DMS79 treated with DMSO at 0.1 percent for 48 hours (cell line): ENCODE measurements at regions not wholly inside any gene's neighbourhood (a gene's known extent, or its start where the extent isn't known, plus 50 kb on each side); places are given as distances from the start of the nearest gene placed in this dataset.
"Not testable (repeated sequence)": the region's sequence is repeated elsewhere in the genome, so short reads cannot be mapped to it uniquely, and the experiment has no call there.

Experiments
- DNase-seq: peaks from one replicate; lab custom pipeline; 2025; lab: John Stamatoyannopoulos, UW

DNA sequence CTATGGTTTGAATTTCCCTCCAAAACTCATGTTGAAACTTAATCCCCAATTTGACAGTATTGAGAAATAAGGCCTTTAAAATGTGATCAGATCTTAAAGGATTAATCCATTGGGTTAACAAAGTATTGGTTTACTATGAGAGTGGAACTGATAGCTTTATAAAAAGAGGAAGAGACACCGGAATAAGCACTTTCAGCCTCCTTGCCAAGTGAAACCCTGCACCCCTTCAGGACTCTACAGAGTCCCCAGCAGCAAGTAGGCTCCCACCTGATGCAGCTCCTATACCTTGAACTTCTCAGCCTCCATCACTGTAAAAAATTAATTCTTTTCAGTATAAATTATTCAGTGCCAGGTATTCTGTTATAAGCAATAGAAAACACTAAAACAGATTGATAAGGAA is 348.3 kb downstream of the CGGBP1 start:
- DNase-seq: no peak

DNA sequence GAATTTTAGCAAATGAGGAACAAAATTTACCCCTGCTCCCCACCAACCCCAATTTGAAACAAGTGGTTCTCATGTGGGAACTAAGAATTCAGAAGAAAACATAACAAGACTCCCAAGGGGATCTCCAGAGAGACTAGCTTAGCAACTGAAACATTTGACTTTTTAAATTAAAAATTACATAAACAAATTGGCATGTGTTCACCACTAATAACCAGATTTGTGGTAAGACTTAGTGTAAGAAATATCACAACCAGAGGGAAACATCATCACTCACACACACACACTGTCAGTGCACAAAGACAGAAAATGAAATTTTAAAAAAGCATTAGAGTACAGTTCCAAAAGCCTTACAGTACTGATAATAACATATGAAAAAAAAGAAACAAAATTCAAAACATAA is 348.8 kb downstream of the CGGBP1 start:
- no peak for DNase-seq

DNA sequence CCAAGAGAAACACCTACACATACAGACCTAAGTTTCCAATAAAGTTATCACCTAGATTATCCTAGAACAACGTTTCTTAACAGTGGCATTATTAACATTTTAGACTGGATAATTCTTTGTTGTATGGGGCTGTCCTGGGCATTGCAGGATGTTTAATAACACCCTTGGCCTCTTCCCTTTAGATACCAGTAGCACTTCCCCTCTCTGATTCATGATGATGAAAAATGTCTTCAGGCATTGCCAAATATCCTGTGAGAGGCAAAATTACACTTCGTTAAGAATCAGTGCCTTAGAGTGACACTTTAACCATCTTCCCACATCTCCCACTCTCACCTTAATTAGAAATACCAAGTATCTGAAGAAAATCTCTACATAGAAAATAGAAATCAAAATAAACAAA is 352.6 kb downstream of the CGGBP1 start:
- DNase-seq: no peak

DNA sequence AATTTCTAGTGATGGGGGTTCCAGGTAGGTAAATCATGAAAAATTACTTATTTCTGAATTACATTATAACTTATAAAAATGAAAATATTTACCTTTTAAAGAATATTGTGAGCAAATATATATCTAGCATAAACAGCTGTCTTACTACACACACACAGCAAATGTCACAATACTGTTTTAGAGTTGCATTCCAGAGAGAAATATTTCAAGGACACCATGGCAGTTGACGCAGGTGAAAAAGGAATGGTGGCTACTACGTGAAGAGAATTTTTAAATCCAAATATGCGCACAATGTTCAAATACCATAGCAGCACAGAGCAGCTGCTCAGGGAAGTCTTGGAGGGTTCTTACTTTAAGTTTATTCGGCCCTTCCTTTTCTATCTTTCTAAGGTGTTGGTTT is 356.2 kb downstream of the CGGBP1 start:
- DNase-seq: no peak

DNA sequence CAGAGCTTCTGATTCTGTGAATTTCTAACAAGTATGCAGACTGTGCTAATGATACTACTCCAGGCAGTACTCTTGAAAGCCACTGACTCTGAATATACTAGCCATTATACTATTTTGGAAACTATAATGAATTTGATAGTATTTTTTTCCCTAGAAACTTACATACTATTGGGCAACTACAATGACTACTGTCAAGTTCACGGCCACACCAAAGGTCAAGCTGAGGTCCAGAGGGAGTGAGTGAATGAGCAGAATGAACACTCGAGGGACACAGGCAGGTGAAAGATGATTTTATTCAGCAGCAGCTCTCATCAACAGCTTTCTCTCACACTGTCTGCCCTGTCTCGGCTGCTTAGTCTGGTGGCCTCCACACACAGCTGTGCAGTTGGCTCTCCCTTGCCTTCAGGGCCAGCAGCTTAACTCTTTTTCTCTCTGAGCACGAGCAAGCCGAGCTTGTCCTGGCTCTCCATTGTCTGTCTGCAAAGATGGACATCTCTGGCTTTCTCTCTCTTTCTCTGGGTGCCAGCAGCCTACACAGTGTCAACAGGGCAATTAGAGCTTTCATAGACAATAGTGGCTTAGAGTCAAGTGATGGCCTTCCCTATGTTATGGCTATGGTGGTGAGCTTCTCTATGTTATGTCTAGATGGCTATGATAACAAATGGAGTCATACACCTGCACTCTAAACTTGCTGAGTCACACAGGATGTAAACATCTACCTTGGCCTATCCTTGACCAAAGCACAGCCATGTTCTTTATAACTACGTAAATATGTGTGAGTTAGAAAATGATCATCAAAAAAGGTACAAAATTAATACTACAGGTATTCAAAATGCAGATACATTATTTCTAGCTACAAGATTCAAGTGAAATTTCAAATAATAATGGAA is 362.4 kb downstream of the CGGBP1 start:
- DNase-seq: no peak

DNA sequence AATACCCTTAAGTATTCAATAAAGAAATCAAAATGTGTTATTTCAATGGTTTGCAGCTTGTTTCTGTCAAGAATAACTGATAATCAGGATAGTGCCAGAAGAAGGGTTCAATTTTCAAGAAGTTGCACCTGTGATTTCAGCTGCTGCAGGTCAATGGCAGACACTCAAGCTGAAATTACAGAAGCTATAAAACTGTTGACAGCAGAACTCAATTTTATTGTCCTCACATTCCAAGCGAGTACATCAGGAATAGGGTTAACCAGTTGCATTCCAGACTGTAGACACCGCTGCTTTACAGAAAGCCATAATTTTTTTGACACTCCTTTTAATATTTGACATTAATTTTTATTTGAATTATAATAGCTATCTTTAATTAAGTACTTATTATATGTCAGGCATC is 364.1 kb downstream of the CGGBP1 start:
- no peak for DNase-seq

DNA sequence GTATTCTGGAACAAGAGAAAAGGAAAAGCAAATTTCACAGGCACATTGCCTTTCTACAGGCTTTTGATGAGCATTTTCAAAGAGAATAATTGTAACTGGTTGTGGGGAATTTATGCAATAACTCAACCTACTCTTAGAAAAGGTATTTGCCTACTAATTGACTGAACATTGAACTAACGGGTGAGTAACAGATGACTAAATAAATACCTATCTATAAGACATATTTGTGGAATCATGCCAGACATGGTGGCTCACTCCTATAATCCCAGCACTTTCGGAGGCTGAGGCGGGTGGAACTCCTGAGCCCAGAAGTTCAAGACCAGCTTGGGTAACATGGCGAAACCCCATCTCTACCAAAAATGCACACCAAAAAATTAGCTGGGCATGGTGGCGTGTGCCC is 367.7 kb downstream of the CGGBP1 start:
- no peak for DNase-seq

DNA sequence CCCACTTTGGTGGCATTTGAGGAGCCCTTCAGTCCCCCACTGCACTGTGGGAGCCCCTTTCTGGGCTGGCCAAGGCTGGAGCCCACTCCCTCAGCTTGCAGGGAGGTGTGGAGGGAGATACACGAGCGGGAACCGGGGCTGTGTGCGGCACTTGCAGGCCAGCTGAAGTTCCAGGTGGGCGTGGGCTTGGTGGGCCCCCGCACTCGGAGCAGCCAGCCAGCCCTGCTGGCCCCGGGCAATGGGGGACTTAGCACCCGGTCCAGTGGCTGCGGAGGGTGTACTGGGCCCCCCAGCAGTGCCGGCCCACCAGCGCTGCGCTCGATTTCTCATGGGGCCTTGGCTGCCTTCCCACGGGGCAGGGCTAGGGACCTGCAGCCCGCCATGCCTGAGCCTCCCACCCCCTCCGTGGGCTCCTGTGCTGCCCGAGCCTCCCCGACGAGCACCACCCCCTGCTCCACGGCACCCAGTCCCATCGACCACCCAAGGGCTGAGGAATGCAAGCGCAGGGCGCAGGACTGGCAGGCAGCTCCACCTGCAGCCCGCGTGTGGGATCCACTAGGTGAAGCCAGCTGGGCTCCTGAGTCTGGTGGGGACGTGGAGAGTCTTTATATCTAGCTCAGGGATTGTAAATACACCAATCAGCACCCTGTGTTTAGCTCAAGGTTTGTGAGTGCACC is 379.7 kb downstream of the CGGBP1 start:
- not testable (repeated sequence) for DNase-seq

DNA sequence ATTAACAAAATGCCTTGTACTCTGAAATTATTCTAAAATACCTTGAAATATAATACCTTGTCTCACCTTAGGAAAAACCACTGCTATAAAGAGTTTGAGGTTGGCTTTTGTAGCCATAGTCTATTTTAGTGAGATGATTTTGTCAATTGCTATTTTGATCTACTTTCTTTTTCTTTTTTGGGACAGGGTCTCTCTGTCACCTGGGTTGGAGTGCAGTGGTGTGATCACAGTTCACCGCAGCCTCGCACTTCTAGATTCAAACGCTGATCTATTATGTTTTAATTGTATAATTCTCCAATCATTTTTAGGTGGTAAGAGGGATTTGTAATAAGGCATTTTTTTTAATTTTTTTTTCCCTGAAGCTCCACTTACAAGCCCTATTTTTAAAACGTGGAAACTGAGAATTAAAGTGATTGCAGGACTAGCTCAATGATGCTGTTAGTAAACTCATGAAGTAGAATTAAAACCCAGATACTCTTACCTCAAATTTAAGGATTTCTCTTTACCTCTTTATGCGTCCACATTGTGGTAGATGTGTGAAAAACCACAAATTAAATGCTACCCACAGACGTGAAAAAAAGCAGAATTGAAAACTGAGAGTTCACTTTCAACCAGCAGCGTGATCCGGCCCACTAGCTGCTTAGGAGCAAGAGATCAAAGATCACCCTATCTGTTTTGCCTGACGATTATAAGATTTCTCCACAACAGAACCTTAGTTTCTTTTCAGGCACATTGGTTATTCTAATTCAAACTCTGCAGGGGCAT is 384.2 kb downstream of the CGGBP1 start:
- DNase-seq: no peak

DNA sequence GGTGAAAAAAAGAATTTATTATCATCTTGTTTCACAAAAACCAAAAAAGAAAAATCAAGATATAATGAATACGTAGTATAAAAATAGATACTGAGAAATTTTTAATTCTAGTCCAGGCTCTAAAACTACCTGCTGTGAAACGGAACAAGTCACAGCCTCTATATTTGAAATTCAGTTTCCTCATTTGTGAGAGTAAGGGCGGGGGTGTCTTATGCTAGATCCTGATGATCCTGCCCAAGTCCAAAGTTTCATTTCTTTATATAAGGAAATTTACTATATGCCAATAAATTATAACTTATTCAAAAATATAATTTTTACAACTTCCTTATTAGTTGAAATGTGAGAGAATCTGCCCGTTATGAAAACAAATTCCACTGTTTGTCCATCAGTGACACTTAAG is 385.7 kb downstream of the CGGBP1 start:
- no peak for DNase-seq

DNA sequence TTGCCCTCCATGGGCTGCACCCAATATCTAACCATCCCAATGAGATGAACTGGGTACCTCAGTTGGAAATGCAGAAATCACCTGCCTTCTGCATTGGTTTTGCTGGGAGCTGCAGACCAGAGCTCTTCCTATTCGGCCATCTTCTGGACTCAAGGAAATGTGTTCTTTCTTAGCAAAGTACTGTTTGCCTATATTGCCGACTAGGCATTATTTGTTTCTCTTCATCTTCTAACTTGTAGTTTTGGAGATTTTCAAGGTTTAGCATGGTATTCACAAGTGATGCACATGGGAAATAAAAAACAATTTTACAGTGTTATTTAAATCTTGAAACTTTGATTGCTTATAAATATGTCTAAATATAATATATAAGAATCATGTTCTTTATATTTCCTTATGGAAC is 377.8 kb upstream of the POU1F1 start:
- DNase-seq: no peak

DNA sequence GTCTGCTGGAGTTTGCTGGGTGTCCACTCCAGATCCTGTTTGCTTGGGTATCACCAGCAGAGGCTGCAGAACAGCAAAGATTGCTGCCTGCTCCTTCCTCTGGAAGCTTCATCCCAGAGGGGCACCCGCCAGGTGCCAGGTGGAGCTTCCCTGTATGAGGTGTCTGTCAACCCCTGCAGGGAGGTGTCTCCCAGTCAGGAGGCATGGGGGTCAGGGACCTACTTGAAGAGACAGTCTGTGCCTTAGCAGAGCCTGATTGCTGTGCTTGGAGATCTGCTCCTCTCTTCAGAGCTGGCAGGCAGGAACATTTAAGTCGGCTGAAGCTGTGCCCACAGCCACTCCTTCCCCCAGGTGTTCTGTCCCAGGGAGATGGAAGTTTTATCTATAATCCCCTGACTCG is 376.8 kb upstream of the POU1F1 start:
- DNase-seq: not testable (repeated sequence)

DNA sequence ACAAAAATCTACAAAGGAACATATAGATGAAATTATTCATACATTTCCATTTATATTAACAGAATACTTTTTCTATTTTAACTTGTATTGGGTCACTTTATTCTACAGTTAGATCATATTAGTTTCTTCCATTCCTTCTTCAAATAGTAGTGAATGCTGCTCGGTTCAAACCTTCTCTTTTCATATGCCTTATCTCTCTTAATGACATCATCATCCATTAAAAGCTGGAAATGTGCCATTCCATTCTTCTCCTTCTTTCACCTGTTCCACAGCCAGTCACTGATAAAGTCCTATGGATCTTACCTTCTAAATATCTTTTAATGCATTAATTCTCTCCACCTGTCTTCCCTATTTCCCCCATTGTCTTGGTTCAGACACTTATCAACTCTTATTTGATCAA is 358.0 kb upstream of the POU1F1 start:
- no peak for DNase-seq

DNA sequence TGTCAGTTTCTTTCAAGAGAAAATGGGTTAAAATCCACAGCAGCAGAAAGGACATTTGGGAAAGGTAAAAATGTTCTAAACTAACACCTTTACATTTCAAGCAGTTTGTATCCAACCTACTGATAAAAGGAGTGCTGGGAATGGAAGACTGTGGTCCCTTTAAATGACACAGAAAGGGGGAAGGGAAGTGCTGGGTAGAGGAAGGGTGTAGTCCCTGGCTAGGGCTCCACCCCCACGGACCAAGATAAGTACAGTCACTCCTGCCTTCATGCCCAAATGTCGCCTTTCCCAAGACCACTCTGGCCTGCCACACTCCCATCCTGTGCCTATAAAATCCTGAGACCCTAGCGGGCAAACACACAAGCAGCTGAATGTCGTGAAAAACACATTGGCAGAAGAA is 350.9 kb upstream of the POU1F1 start:
- no peak for DNase-seq

DNA sequence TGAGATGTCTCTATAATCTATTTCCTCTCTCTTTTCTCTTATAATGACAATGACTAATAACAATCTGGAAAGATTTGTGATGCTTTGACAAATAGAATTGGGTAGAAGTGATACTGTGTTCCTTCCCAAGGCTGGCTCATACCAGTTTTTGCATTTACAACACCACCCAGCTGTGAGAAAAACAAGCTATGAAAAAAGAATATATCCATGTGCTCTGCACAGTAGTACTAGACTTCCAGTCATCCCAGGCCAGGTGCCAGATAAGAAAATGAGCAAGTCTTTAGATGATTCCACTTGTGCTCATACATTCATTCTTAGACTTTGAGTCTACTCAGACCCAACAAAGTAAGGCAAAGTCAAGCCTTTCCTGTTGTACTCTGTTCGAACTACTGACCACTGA is 350.2 kb upstream of the POU1F1 start:
- no peak for DNase-seq

DNA sequence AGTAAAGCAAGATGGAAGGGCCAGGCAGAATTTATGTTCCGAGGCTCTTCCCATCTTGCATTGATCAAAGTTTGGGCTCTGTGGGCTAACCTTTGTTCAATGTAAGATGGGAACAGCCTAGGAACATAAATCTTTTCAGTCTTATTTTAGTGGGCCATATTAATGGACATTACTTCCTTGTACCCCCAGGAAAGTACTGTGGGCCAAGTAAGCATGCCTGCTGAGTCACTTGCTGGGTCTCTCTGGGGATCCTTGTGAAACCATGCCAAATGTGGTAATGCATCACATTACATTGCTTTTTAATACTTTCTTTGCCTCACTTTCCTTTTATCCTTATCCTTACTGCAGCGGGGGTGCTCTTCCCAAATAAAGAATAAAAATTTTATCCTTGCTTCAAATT is 349.5 kb upstream of the POU1F1 start:
- no peak for DNase-seq

DNA sequence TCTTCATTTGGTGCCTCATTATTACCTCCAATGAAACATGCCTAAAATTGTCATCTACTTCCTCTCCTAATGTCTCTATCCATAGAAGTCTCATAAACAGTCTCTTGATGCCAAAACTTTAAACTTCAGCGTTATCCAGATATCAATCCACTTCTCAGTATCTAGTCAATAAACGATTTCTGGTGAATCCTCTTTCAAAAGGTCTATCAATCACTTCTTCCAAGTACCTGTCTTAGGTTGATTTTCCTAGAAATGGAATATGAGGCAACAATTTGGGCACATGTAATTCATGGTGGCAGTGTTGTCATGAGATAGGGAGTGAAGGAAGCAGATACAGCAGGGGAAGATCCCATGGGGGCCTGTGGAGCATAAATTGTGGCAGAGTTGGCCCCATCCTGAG is 348.5 kb upstream of the POU1F1 start:
- no peak for DNase-seq

DNA sequence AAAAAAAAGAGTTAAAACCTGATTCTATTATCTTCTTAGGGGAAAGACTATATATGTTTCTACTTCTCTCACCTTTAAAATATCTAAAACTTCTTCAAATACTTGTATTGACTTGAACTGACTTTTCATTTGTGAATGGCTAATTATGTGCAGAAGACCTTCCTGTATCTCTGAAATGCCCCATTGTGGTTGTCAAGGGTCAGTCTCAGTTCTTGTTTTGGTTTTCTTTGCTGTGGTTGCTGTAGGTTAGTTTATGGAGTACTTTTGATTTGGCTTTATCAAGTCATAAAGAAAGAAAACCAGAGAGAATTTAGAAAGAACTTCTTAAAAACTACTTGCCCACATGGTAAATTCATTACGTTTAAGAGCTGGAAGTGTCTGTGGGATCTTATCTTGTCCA is 345.3 kb upstream of the POU1F1 start:
- DNase-seq: no peak

DNA sequence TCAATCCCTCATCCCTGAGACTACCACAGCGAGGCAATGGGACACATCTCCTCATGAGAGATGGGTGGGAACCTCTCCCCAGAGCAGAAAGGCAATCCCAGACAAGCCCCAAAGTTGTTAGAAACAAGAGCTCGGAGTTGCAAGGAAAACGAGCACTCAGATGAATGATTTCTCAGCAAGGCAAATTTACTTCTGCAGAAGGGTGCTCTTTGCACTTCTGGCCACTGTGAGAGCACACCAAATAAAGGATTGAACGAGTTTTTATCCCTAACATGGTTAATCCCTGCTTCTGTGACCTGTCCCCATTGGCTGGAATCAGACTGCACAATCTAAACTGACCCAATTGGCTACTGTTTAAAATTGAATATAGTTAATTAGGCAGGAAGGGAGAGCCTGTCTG is 339.1 kb upstream of the POU1F1 start:
- no peak for DNase-seq

DNA sequence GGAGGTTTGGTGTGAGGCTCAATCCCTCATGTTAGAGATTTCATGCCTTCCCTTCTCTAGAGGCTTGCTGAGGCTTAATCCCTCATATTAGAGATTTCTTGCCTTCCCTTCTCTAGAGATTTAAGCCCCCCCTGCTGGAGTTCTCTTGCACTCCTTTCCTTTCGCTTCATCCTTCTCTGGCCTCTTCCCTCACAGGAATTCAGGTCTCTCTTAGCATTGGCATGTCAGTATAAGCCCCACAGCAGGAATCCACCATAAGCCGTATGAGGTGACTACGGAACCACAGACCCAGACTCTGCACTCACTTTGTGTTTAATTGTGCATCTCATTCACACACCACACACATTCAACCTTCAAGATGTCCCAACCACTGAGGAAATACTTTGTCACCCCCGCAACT is 338.6 kb upstream of the POU1F1 start:
- DNase-seq: no peak

DNA sequence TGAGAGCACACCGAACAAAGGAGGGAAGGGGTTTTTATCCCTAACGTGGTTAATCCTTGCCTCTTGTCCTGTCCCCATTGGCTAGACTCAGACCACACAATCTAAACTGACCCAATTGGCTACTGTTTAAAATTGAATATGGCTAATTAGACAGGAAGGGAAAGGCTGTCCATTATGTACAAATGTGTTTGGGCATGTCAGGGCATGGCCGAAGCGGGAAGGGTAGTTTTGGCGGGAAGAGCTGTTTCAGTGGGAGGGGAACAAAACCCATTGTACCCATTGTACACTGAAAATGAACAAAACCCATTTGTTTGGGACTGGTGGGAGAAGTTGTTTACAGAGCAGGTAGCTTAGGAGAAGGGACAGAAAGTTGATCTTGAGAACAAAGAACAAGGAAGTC is 330.9 kb upstream of the POU1F1 start:
- no peak for DNase-seq

DNA sequence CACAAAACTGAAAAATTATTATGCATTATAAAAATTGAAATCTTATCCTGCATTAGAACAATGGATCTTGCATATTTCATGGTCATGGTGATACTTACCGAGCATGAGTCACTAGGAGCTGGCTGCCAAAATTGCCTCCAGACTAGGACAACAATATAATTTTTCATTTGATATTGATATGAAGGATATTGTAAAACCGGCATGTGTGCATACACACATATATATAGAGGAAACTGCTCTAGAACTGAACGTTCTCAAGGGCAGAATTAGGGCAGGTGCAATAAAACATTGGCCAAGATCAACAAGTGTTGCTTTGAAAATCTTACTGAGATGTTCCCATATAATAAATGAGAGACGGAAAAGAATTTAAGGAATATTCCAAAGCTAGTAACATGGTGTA is 319.4 kb upstream of the POU1F1 start:
- no peak for DNase-seq

DNA sequence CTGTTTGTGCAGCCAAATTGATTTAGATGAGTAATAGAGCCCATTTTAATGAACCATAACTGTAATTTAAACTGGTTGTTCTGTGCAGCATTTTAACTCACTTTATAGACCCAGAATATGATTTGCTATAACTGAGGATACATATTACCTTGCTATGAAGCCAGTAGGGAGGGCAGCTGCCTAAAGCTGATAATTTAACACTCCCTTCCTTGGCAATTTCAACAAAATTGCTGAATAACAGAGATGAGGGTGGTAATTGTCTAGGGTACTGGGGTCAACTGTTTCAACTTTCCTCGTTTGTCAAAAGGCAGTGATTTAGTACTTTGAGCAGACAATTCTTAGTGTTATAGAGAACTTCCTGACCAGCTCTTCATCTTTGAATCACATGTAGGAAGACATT is 304.9 kb upstream of the POU1F1 start:
- no peak for DNase-seq
